ENCODE measurements at regions not wholly inside any gene's neighbourhood (a gene's known extent, or its start where the extent isn't known, plus 50 kb on each side); places are given as distances from the start of the nearest gene placed in this dataset.

DNA sequence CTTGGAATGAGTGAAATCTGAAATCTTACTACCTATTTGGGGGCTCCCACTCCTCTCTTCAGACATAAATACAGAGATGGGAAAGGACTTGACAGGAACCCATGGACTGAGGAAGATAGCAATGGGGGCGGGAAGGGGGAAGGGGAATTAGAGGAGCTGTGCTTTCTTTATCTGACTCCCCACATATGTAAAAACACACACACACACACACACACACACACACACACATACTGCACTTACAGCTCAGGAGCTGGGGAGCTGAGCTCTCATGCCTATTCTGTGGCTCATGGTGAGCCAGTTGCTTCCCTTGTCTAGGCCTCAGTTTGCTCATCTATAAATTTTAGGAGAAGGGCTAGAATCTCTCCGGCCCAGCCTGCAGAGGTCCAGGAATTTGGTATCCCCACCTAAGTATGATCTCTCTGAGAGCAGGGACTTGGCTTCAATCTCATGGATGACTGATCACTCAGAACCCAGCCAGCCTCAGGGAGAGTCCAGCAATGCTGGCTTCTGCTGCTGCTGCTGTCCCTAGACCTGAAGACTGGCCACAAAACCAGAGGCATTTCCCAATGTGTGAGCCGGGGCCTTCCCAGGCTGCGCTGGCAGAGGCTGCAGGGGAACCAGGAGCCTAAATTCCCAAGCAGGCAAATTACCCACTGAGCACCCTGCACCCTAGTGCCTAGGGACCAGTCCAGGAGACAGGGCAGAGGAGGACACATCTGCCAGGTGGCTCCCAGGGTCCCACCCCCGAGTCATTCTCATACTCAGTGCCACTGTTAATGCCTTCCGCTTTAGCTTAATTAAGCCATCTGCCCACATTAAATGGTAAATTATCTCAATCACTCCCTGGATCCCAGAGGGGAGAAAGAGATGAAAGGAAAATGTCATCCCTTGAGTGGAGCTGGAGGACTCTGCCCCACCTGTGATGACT lies 57.5 kb upstream of the RBM15 start:
- Histone ChIP-seq H3K4me3 (ENCODE audit: low read depth, low read length) (no peak overlapping the region), H3K36me3 (ENCODE audit: control insufficient read depth, insufficient read depth, low read length) (no peaks in the 10 kb centered on the region), H3K27me3 (ENCODE audit: control insufficient read depth, insufficient read depth, low read length) (peaks cover 1% of the 10 kb centered on the region)
- CTCF ChIA-PET: interaction anchor here (0.6 to 1.7 kb wide), 5 partner anchors 11 to 214 kb away, joined by 3 to 6 read pairs (median 3); no protein-coding TSS in a partner anchor
- TF ChIP-seq, protein P1, sequence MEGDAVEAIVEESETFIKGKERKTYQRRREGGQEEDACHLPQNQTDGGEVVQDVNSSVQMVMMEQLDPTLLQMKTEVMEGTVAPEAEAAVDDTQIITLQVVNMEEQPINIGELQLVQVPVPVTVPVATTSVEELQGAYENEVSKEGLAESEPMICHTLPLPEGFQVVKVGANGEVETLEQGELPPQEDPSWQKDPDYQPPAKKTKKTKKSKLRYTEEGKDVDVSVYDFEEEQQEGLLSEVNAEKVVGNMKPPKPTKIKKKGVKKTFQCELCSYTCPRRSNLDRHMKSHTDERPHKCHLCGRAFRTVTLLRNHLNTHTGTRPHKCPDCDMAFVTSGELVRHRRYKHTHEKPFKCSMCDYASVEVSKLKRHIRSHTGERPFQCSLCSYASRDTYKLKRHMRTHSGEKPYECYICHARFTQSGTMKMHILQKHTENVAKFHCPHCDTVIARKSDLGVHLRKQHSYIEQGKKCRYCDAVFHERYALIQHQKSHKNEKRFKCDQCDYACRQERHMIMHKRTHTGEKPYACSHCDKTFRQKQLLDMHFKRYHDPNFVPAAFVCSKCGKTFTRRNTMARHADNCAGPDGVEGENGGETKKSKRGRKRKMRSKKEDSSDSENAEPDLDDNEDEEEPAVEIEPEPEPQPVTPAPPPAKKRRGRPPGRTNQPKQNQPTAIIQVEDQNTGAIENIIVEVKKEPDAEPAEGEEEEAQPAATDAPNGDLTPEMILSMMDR (IDR thresholded peaks at IDR 0.05; ENCODE audit: insufficient read depth, low read depth, low read length): no peak
- no peak for DNase-seq (ENCODE audit: low read depth)
- POLR2A ChIA-PET: no interaction called here

- Histone ChIP-seq H3K36me3 (ENCODE audit: control insufficient read depth, insufficient read depth, low read length) (no peaks in the 10 kb centered on the region), H3K4me3 (ENCODE audit: low read depth, low read length) (no peak overlapping the region), H3K27me3 (ENCODE audit: control insufficient read depth, insufficient read depth, low read length) (peaks cover 1% of the 10 kb centered on the region)
- POLR2A ChIA-PET: no interaction called here
- no peak for DNase-seq (ENCODE audit: low read depth)
- TF ChIP-seq, protein P1 (IDR thresholded peaks at IDR 0.05; ENCODE audit: insufficient read depth, low read depth, low read length): no peak
- CTCF ChIA-PET: interaction anchor here (0.6 to 1.9 kb wide), 4 partner anchors 9 to 213 kb away, joined by 3 to 7 read pairs (median 3); no protein-coding TSS in a partner anchor
These were observed 56.8 kb upstream of the RBM15 start for GRCh38 chr1:110282395-110282794.

GRCh38 chr1:110283677-110284076 lies 55.5 kb upstream of the RBM15 start:
- DNase-seq (ENCODE audit: low read depth): no peak
- TF ChIP-seq, protein P1 (IDR thresholded peaks at IDR 0.05; ENCODE audit: insufficient read depth, low read depth, low read length): no peak
- CTCF ChIA-PET: interaction anchor here (1.9 kb wide), 1 partner anchor 76 kb away, joined by 7 read pairs; no protein-coding TSS in a partner anchor
- Histone ChIP-seq H3K27me3 (ENCODE audit: control insufficient read depth, insufficient read depth, low read length) (peaks cover 1% of the 10 kb centered on the region), H3K36me3 (ENCODE audit: control insufficient read depth, insufficient read depth, low read length) (no peaks in the 10 kb centered on the region), H3K4me3 (ENCODE audit: low read depth, low read length) (no peak overlapping the region)
- POLR2A ChIA-PET: no interaction called here

DNA sequence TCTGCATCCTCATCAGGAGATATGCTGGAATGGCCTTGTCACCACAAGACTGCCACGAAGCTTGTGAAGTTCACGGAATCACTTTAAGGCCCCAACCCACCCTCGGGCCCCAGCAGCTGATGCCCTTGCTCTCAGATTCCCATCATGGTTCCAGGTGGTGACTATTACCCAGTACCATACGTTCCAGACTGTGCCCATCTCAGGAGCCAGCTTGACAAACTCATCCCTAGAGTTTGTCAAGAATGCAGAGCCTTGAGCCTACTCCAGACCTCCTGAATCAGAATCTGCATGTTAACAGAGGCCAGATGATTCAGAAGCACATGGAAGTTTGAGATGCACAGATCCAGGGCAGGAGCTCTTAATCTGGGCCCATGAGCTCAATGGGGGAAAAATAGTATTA lies 53.9 kb upstream of the RBM15 start:
- CTCF ChIA-PET: interaction anchor here (0.6 to 1.0 kb wide), 2 partner anchors 14 to 77 kb away, joined by 3 to 5 read pairs; no protein-coding TSS in a partner anchor
- Histone ChIP-seq H3K27me3 (ENCODE audit: control insufficient read depth, insufficient read depth, low read length) (no peaks in the 10 kb centered on the region), H3K36me3 (ENCODE audit: control insufficient read depth, insufficient read depth, low read length) (no peaks in the 10 kb centered on the region), H3K4me3 (ENCODE audit: low read depth, low read length) (no peak overlapping the region)
- POLR2A ChIA-PET: no interaction called here
- DNase-seq (ENCODE audit: low read depth): no peak
- TF ChIP-seq, protein P1 (IDR thresholded peaks at IDR 0.05; ENCODE audit: insufficient read depth, low read depth, low read length): no peak

GRCh38 chr1:110286564-110286963 lies 52.6 kb upstream of the RBM15 start:
- ChIA-PET POLR2A (no interaction called here), CTCF (interaction anchor here (1.5 kb wide), 1 partner anchor 78 kb away, joined by 6 read pairs; no protein-coding TSS in a partner anchor)
- H3K36me3 ChIP-seq (ENCODE audit: control insufficient read depth, insufficient read depth, low read length): no peaks in the 10 kb centered on the region

More at GRCh38 chr1:110286564-110286963, 52.6 kb upstream of the RBM15 start:
- DNase-seq (ENCODE audit: low read depth): no peak
- TF ChIP-seq, protein P1 (IDR thresholded peaks at IDR 0.05; ENCODE audit: insufficient read depth, low read depth, low read length): no peak
- Histone ChIP-seq H3K4me3 (ENCODE audit: low read depth, low read length) (no peak overlapping the region), H3K27me3 (ENCODE audit: control insufficient read depth, insufficient read depth, low read length) (no peaks in the 10 kb centered on the region)

Measured in BJ (cell line).